ENCODE measurements at regions not wholly inside any gene's neighbourhood (a gene's known extent, or its start where the extent isn't known, plus 50 kb on each side); places are given as distances from the start of the nearest gene placed in this dataset.

GRCh38 chr11:129324533-129325175 lies 51.0 kb upstream of the BARX2 start:
- DNase-seq, result no peak

GRCh38 chr11:129323896-129324502 lies 51.6 kb upstream of the BARX2 start:
- no peak for DNase-seq

- no peak for DNase-seq
Observed at GRCh38 chr11:129322941-129323340, 52.7 kb upstream of the BARX2 start.

GRCh38 chr11:129321076-129321475 lies 54.6 kb upstream of the BARX2 start:
- no peak for DNase-seq

- no peak for DNase-seq
Observed at GRCh38 chr11:129320494-129320893, 55.2 kb upstream of the BARX2 start.

GRCh38 chr11:129319751-129320150 lies 55.9 kb upstream of the BARX2 start:
- DNase-seq, result no peak

- no peak for DNase-seq
Observed at GRCh38 chr11:129319201-129319600, 56.4 kb upstream of the BARX2 start.

GRCh38 chr11:129317571-129317970 lies 58.1 kb upstream of the BARX2 start:
- DNase-seq, result no peak

GRCh38 chr11:129316781-129317180 lies 58.9 kb upstream of the BARX2 start:
- no peak for DNase-seq

- DNase-seq, result no peak
Observed at GRCh38 chr11:129315781-129316579, 59.7 kb upstream of the BARX2 start.

- DNase-seq, result no peak
Observed at GRCh38 chr11:129314371-129314770, 61.3 kb upstream of the BARX2 start.

- no peak for DNase-seq
Observed at GRCh38 chr11:129313541-129314297, 61.9 kb upstream of the BARX2 start.

- no peak for DNase-seq
Observed at GRCh38 chr11:129312730-129313503, 62.7 kb upstream of the BARX2 start.

- no peak for DNase-seq
Observed at GRCh38 chr11:129308241-129308865, 67.3 kb upstream of the BARX2 start.

- DNase-seq, result no peak
Observed at GRCh38 chr11:129307162-129307561, 68.5 kb upstream of the BARX2 start.

GRCh38 chr11:129302386-129303101 lies 73.1 kb upstream of the BARX2 start:
- DNase-seq, result no peak

GRCh38 chr11:129300099-129300498 lies 75.5 kb upstream of the BARX2 start:
- DNase-seq, result no peak

GRCh38 chr11:129298988-129299387 lies 76.7 kb upstream of the BARX2 start:
- DNase-seq, result no peak

- no peak for DNase-seq
Observed at GRCh38 chr11:129295746-129296145, 79.9 kb upstream of the BARX2 start.

GRCh38 chr11:129292771-129293170 lies 82.9 kb upstream of the BARX2 start:
- no peak for DNase-seq

- no peak for DNase-seq
Observed at GRCh38 chr11:129292092-129292491, 83.6 kb upstream of the BARX2 start.

Measured in activated gamma-delta T cell (primary cell).